GM23248 (cell line): ENCODE measurements at regions not wholly inside any gene's neighbourhood (a gene's known extent, or its start where the extent isn't known, plus 50 kb on each side); places are given as distances from the start of the nearest gene placed in this dataset.
A peak's percentile ranks its signal among the peaks of the same experiment; 100 is the strongest.
"Not testable (repeated sequence)": the region's sequence is repeated elsewhere in the genome, so short reads cannot be mapped to it uniquely, and the experiment has no call there.

ENCODE experiments used
- DNase-seq: peaks from one replicate; pipeline ENCODE4 v3.0.0-alpha.2; 2015
- H2AFZ ChIP-seq: fragments of 200-600 bp; sonication (generic); 2 replicates; pipeline ENCODE4 v1.6.1; 2016; ENCODE audit warnings: antibody characterized with exemption
- H3F3A ChIP-seq: fragments of 200-600 bp; sonication (generic); 2 replicates; pipeline ENCODE4 v1.6.1; 2016; ENCODE audit warnings: mild to moderate bottlenecking, antibody characterized with exemption, mixed run types; ENCODE audit not compliant: insufficient read depth
- H3K27ac ChIP-seq: fragments of 200-600 bp; sonication (generic); 2 replicates; pipeline ENCODE4 v1.5.1; 2016; ENCODE audit warnings: mild to moderate bottlenecking
- H3K27me3 ChIP-seq: fragments of 200-600 bp; sonication (generic); replicated peaks from 2 replicates; pipeline ENCODE4 v1.6.1; 2016; ENCODE audit warnings: mild to moderate bottlenecking; ENCODE audit not compliant: insufficient read depth
- H3K36me3 ChIP-seq: fragments of 200-600 bp; sonication (generic); 2 replicates; pipeline ENCODE4 v1.6.1; 2016; ENCODE audit warnings: low read depth, mild to moderate bottlenecking
- H3K4me1 ChIP-seq: fragments of 200-600 bp; sonication (generic); 2 replicates; pipeline ENCODE4 v1.6.1; 2016; ENCODE audit warnings: mild to moderate bottlenecking; ENCODE audit not compliant: insufficient read depth
- H3K4me2 ChIP-seq: fragments of 200-600 bp; sonication (generic); one replicate; pipeline ENCODE4 v1.6.1; 2016; ENCODE audit warnings: mild to moderate bottlenecking; ENCODE audit not compliant: unreplicated experiment
- H3K4me3 ChIP-seq: fragments of 200-600 bp; sonication (generic); 2 replicates; pipeline ENCODE4 v1.5.1; 2016; ENCODE audit warnings: mild to moderate bottlenecking
- H3K79me2 ChIP-seq: fragments of 200-600 bp; sonication (generic); 2 replicates; pipeline ENCODE4 v1.6.1; 2016; ENCODE audit warnings: mild to moderate bottlenecking; ENCODE audit not compliant: insufficient read depth
- H3K9ac ChIP-seq: fragments of 200-600 bp; sonication (generic); 2 replicates; pipeline ENCODE4 v1.6.1; 2016; ENCODE audit warnings: mild to moderate bottlenecking
- H3K9me2 ChIP-seq: fragments of 200-600 bp; sonication (generic); 2 replicates; pipeline ENCODE4 v1.6.1; 2016; ENCODE audit warnings: mixed run types, mild to moderate bottlenecking, moderate library complexity; ENCODE audit not compliant: insufficient read depth
- H3K9me3 ChIP-seq: fragments of 200-600 bp; sonication (generic); one replicate; pipeline ENCODE4 v1.6.1; 2017; ENCODE audit warnings: low read depth
- H4K20me1 ChIP-seq: fragments of 200-600 bp; sonication (generic); 2 replicates; pipeline ENCODE4 v1.6.0; 2016; ENCODE audit not compliant: insufficient read depth
- EZH2 ChIP-seq: fragments of 200-600 bp; sonication (generic); IDR thresholded peaks from 2 replicates; pipeline ENCODE4 v1.6.1; 2018; ENCODE audit warnings: antibody characterized with exemption, mild to moderate bottlenecking; ENCODE audit not compliant: insufficient read depth, poor library complexity, severe bottlenecking
- EZH2phosphoT487 ChIP-seq: fragments of 200-600 bp; sonication (generic); IDR thresholded peaks from 2 replicates; pipeline ENCODE4 v1.6.1; 2018; ENCODE audit warnings: antibody characterized with exemption, moderate library complexity, mild to moderate bottlenecking, low read depth; ENCODE audit not compliant: insufficient read depth
- WGBS, 2 experiments: methylation state at CpG; one replicate each; pipeline ENCODE4 v1.1.6; 2015 to 2017; ENCODE audit warnings: low lambda C conversion rate in 2 of 2, low coverage in 1 of 2; ENCODE audit errors: missing lambda C conversion rate in 2 of 2; 5-methylcytosine and 5-hydroxymethylcytosine counted together
- in situ Hi-C: fragments of 300-500 bp; cut with MboI; formaldehyde crosslinking; loops from 2 replicates; pipeline ENCODE4 v1.15.0; 2020

DNA sequence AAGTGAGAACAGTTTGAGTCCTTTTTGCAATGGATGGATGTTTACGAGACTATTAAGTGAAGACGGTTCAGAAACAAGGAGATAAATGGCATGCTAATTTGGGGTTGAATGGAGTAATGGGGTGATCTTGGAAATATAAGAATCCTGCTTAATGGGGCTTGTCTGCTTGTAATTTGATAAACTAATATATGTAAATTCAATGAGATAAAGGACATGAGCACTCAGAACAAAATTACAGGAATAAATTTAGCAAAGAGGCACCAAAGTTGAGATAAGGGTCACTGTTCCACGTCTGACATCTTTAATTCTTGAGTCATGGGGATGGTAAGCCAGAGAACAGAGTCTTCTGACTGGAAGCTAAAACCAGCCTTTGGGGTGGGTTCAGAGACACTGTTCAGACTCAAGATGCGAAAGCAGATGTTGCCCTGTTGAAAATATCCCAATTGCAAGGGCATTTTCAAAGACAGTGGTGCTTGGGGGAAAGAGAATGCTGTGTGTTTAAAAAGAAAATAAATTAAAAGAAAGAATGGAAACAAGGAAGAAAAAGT lies 67.8 kb upstream of the CHRNB4 start:
- no peaks in the 10 kb centered on the region for H3K79me2 ChIP-seq
- peaks cover 29% of the 10 kb centered on the region for H3K27me3 ChIP-seq
- H3K36me3 ChIP-seq = no peaks in the 10 kb centered on the region
- H3K4me2 ChIP-seq = peak overlapping the region; percentile 52
- H3K4me1 ChIP-seq = no peaks in the 10 kb centered on the region
- H3K9ac ChIP-seq = no peak overlapping the region
- H3K27ac ChIP-seq = no peak overlapping the region
- H3K9me3 ChIP-seq = no peaks in the 10 kb centered on the region
- no peak for DNase-seq
- H4K20me1 ChIP-seq = no peaks in the 10 kb centered on the region
- H3K9me2 ChIP-seq = no peaks in the 10 kb centered on the region
- H3K4me3 ChIP-seq = no peak overlapping the region
- TF ChIP-seq EZH2phosphoT487 (no peak), EZH2 (no peak)
- no peak overlapping the region for H2AFZ ChIP-seq
- in situ Hi-C loops = loop anchor here (25.0 kb wide), 1 partner anchor 771 kb away; no protein-coding TSS in a partner anchor
- no peaks in the 10 kb centered on the region for H3F3A ChIP-seq
- WGBS, 2 experiments = 54 to 57% methylated on average over 4 of the region's 4 CpGs

- in situ Hi-C loops = loop anchor here (25.0 kb wide), 1 partner anchor 769 kb away; no protein-coding TSS in a partner anchor
- not testable (repeated sequence) for DNase-seq, H3K4me1 ChIP-seq
Observed at GRCh38 chr15:78706481-78707235, 65.6 kb upstream of the CHRNB4 start.

DNA sequence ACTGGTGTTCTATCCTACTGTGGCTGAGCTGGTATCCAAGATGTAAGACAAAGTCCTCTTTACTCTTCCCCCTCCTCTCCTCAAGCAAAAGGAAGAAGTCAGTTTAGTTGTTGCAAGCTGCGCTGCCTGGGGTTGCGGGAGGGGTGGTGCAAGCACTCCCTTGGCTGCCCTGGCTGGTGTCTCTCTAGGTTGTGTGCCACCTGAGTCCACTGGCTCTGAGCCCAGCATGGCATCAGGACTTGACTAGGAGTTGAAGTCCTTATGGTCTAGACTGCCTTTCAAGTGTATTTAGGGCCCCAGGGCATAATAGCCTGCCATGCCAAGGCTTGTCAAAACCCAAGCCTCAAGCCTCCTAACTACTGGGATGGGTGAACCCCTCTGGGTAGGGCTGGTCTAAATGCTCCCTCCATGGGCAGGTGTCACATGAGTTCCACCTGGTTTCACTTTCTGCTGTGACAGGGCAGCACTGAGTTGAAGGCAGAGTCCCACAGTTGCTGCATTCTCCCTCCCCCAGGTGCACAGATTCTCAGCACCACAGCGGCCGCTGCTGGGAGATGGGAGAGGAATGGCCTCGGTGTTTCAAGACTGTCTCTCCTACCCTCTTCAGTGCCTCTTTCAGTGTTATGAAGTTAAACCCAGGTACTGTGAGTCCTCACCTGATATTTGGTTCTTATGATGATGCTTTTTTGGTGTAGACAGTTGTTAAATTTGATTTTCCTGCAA lies 62.5 kb upstream of the CHRNB4 start:
- not testable (repeated sequence) for H3K9ac ChIP-seq, DNase-seq, H3K4me3 ChIP-seq, H3K9me3 ChIP-seq, H3K36me3 ChIP-seq, H3K27ac ChIP-seq, H3F3A ChIP-seq, H2AFZ ChIP-seq, H4K20me1 ChIP-seq, H3K4me1 ChIP-seq, H3K79me2 ChIP-seq, H3K4me2 ChIP-seq, H3K9me2 ChIP-seq
- peaks cover 37% of the 10 kb centered on the region for H3K27me3 ChIP-seq
- in situ Hi-C loops = loop anchor here (25.0 kb wide), 1 partner anchor 766 kb away; no protein-coding TSS in a partner anchor
- 75 to 84% methylated on average over 5 of the region's 5 CpGs for WGBS, 2 experiments

More at GRCh38 chr15:78706481-78707235, 65.6 kb upstream of the CHRNB4 start:
- not testable (repeated sequence) for H3K79me2 ChIP-seq, H3K9me2 ChIP-seq, H2AFZ ChIP-seq, H3K36me3 ChIP-seq, H3K27ac ChIP-seq, H3K9me3 ChIP-seq, H3K4me3 ChIP-seq, H3K9ac ChIP-seq, H4K20me1 ChIP-seq, H3F3A ChIP-seq, H3K4me2 ChIP-seq
- WGBS, 2 experiments = 22% methylated on average over 1 of the region's 1 CpG
- H3K27me3 ChIP-seq = peaks cover 29% of the 10 kb centered on the region

DNA sequence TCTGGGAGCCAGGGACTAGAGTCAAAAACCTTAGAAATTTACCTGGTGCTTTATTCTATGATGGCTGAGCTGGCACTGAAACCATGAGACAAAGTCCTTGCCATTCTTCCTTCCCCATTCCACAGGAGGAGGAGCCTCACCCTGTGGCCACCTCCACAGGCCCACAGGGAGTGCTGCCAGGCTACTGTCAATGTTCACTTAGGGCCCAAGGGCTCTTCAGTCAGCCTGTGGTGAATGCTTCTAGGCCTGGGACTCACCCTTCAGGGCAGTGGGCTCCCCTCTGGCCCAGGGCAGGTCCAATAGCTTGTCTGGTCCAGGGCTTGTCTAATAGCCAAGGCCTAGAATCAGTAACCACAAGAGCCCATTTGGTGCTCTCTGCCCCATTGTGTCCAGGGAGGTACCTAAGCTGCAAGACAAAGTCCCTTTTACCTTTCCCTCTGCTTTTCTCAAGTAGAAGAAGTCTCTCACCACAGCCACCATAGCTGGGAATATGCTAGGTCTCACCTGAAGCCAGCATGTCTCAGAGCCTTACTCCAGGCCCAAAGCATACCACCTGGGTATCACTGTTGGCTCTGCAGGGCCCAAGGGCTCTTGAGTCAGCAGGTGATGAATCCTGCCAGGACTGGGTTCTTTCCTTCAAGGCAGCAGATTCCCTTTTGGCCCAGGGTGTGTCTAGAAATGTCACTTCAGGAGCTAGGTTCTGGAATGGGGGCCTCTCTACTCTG lies 61.8 kb upstream of the CHRNB4 start:
- Histone ChIP-seq H3K9me2 (no peaks in the 10 kb centered on the region), H3K4me1 (no peaks in the 10 kb centered on the region), H4K20me1 (no peaks in the 10 kb centered on the region), H3K36me3 (no peaks in the 10 kb centered on the region), H3K9ac (no peak overlapping the region), H3K27me3 (peaks cover 39% of the 10 kb centered on the region), H3K4me2 (no peak overlapping the region), H3K79me2 (no peaks in the 10 kb centered on the region), H2AFZ (no peak overlapping the region), H3K9me3 (no peaks in the 10 kb centered on the region), H3F3A (no peaks in the 10 kb centered on the region), H3K27ac (no peak overlapping the region), H3K4me3 (no peak overlapping the region)
- TF ChIP-seq EZH2phosphoT487 (no peak), EZH2 (no peak)
- DNase-seq = no peak
- in situ Hi-C loops = loop anchor here (25.0 kb wide), 1 partner anchor 765 kb away; no protein-coding TSS in a partner anchor
